ENCODE measurements at regions not wholly inside any gene's neighbourhood (a gene's known extent, or its start where the extent isn't known, plus 50 kb on each side); places are given as distances from the start of the nearest gene placed in this dataset.

- Histone ChIP-seq H3K4me2 (no peak overlapping the region), H4K20me1 (ENCODE audit: insufficient read depth, poor library complexity, severe bottlenecking) (no peaks in the 10 kb centered on the region), H2AFZ (no peak overlapping the region), H3K36me3 (replicated peaks; ENCODE audit: insufficient read depth, low read depth) (no peaks in the 10 kb centered on the region), H3K9me3 (ENCODE audit: low read depth) (no peaks in the 10 kb centered on the region), H3K4me1 (ENCODE audit: insufficient read depth) (no peaks in the 10 kb centered on the region), H3K27me3 (no peaks in the 10 kb centered on the region), H3K27ac (no peak overlapping the region), H3K4me3 (no peak overlapping the region), H3K79me2 (no peaks in the 10 kb centered on the region), H3K9me2 (replicated peaks; ENCODE audit: insufficient read depth) (no peaks in the 10 kb centered on the region)
- 79% methylated on average over 3 of the region's 3 CpGs for WGBS (ENCODE audit: low lambda C conversion rate, missing lambda C conversion rate)
- DNase-seq (ENCODE audit: low spot score): no peak
- TF ChIP-seq EZH2phosphoT487 (IDR thresholded peaks at IDR 0.05; ENCODE audit: low read depth, severe bottlenecking, unreplicated experiment) (no peak), EZH2 (IDR thresholded peaks at IDR 0.05; ENCODE audit: borderline replicate concordance) (no peak), CTCF (IDR thresholded peaks at IDR 0.05; ENCODE audit: poor library complexity) (no peak)
Observed at GRCh38 chr15:94164971-94165370, 66.4 kb upstream of the MCTP2 start.

DNA sequence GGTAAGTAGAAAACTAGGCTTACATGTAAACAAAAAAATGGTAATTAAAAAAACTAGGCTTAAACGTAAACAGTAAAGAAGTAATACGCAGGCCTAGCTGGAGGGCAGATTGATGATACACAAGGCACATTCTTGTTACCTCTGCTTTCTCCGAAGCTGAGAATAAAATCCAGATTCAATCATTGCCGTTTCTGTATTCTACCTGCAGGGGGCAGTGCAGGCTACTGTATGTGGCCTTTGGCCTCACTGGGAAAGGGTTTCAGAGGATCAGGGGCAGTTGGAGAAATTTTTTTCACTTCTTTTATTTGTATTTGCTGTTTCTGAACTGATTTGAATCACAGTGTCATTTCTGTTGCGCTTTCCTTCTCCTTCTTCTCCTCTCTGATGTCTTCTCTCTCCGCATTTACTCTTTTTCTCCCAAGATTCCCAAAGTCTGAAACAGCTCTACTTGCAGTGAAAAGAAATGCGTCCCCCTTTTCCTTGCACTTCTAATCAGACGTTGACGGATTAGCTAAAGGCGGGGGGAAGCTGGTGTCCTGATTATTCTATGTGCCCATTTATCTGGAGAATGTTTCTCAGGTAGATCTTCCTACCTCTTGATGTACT is 67.1 kb upstream of the MCTP2 start:
- Histone ChIP-seq H3K27me3 (no peaks in the 10 kb centered on the region), H3K4me3 (no peak overlapping the region), H3K4me2 (no peak overlapping the region), H2AFZ (no peak overlapping the region), H3K4me1 (ENCODE audit: insufficient read depth) (no peaks in the 10 kb centered on the region), H3K9me3 (ENCODE audit: low read depth) (no peaks in the 10 kb centered on the region), H3K79me2 (no peaks in the 10 kb centered on the region), H3K27ac (no peak overlapping the region), H4K20me1 (ENCODE audit: insufficient read depth, poor library complexity, severe bottlenecking) (no peaks in the 10 kb centered on the region), H3K9me2 (replicated peaks; ENCODE audit: insufficient read depth) (no peaks in the 10 kb centered on the region), H3K36me3 (replicated peaks; ENCODE audit: insufficient read depth, low read depth) (no peaks in the 10 kb centered on the region)
- WGBS (ENCODE audit: low lambda C conversion rate, missing lambda C conversion rate): 40% methylated on average over 10 of the region's 10 CpGs
- TF ChIP-seq CTCF (IDR thresholded peaks at IDR 0.05; ENCODE audit: poor library complexity) (peak; percentile 96), EZH2phosphoT487 (IDR thresholded peaks at IDR 0.05; ENCODE audit: low read depth, severe bottlenecking, unreplicated experiment) (no peak)
- peak; percentile 80 for DNase-seq (ENCODE audit: low spot score)

DNA sequence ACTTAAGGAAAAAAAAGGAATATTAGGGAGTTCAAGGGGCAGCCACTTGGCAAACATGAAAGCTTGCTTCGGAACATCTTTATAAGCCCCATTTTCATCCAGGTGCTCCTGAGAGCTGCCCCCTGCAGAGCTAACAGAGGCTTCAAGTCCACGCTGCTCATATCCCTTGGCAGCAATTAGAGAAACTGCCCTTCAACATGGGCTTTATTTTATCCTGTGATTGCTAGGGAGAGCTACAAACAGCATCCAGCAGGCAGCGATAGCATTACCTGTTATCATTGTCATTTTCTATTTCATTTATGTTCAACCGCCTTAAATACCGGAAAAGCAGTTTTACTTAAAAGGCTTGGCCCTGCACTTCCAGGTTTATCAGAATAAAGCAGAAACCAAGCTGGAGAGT is 68.4 kb upstream of the MCTP2 start:
- Histone ChIP-seq H2AFZ (no peak overlapping the region), H3K4me1 (ENCODE audit: insufficient read depth) (no peaks in the 10 kb centered on the region), H3K4me3 (no peak overlapping the region), H3K4me2 (no peak overlapping the region), H3K79me2 (no peaks in the 10 kb centered on the region), H3K27me3 (no peaks in the 10 kb centered on the region), H3K27ac (no peak overlapping the region), H3K9me3 (ENCODE audit: low read depth) (no peaks in the 10 kb centered on the region), H4K20me1 (ENCODE audit: insufficient read depth, poor library complexity, severe bottlenecking) (no peaks in the 10 kb centered on the region), H3K36me3 (replicated peaks; ENCODE audit: insufficient read depth, low read depth) (no peaks in the 10 kb centered on the region), H3K9me2 (replicated peaks; ENCODE audit: insufficient read depth) (no peaks in the 10 kb centered on the region)
- WGBS (ENCODE audit: low lambda C conversion rate, missing lambda C conversion rate): 84% methylated on average over 5 of the region's 5 CpGs
- DNase-seq (ENCODE audit: low spot score): no peak
- no peak for TF ChIP-seq EZH2phosphoT487 (IDR thresholded peaks at IDR 0.05; ENCODE audit: low read depth, severe bottlenecking, unreplicated experiment)
- no peak for TF ChIP-seq CTCF (IDR thresholded peaks at IDR 0.05; ENCODE audit: poor library complexity)
- TF ChIP-seq EZH2 (IDR thresholded peaks at IDR 0.05; ENCODE audit: borderline replicate concordance): no peak

- H3K27me3 ChIP-seq: no peaks in the 10 kb centered on the region
- H3K4me3 ChIP-seq: no peak overlapping the region
- H3K4me1 ChIP-seq (ENCODE audit: insufficient read depth): no peaks in the 10 kb centered on the region
- no peak for DNase-seq (ENCODE audit: low spot score)
- H4K20me1 ChIP-seq (ENCODE audit: insufficient read depth, poor library complexity, severe bottlenecking): no peaks in the 10 kb centered on the region
- no peaks in the 10 kb centered on the region for H3K9me2 ChIP-seq (replicated peaks; ENCODE audit: insufficient read depth)
- 95% methylated on average over 3 of the region's 3 CpGs for WGBS (ENCODE audit: low lambda C conversion rate, missing lambda C conversion rate)
- H3K4me2 ChIP-seq: no peak overlapping the region
- no peaks in the 10 kb centered on the region for H3K79me2 ChIP-seq
- H2AFZ ChIP-seq: no peak overlapping the region
- no peak overlapping the region for H3K27ac ChIP-seq
- H3K36me3 ChIP-seq (replicated peaks; ENCODE audit: insufficient read depth, low read depth): no peaks in the 10 kb centered on the region
- H3K9me3 ChIP-seq (ENCODE audit: low read depth): no peaks in the 10 kb centered on the region
- TF ChIP-seq CTCF (IDR thresholded peaks at IDR 0.05; ENCODE audit: poor library complexity) (no peak), EZH2 (IDR thresholded peaks at IDR 0.05; ENCODE audit: borderline replicate concordance) (no peak), EZH2phosphoT487 (IDR thresholded peaks at IDR 0.05; ENCODE audit: low read depth, severe bottlenecking, unreplicated experiment) (no peak)
Observed at GRCh38 chr15:94154255-94154654, 77.1 kb upstream of the MCTP2 start.

Data from hepatocyte (in vitro differentiated cells).